Gastroesophageal sphincter (tissue), 4 donors: ENCODE measurements at regions not wholly inside any gene's neighbourhood (a gene's known extent, or its start where the extent isn't known, plus 50 kb on each side); places are given as distances from the start of the nearest gene placed in this dataset.
"Not testable (repeated sequence)": the region's sequence is repeated elsewhere in the genome, so short reads cannot be mapped to it uniquely, and the experiment has no call there.

Source experiments
- ATAC-seq: fragments of 150-250 bp; one replicate; pipeline ENCODE4 v1.9.1; 2016; ENCODE audit warnings: mild to moderate bottlenecking, moderate library complexity
- H3K27ac ChIP-seq, 4 donors: fragments of 200-600 bp; sonication (generic) in 3 of 4; 1 replicate in 3 of 4; 2 replicates in 1 of 4; pipeline ENCODE4 v1.5.1; 2016 to 2019
- H3K27me3 ChIP-seq: fragments of 200-600 bp; sonication (generic); one replicate; pipeline ENCODE4 v1.5.1; 2019
- H3K36me3 ChIP-seq, 2 donors: fragments of 200-600 bp; sonication (generic); one replicate each; pipeline ENCODE4 v1.5.1; 2019; ENCODE audit warnings: control low read depth in 1 of 2
- H3K4me1 ChIP-seq, 3 donors: fragments of 200-600 bp; sonication (generic); 1 replicate in 2 of 3; 2 replicates in 1 of 3; pipeline ENCODE4 v1.5.1; 2016 to 2019; ENCODE audit warnings: control low read depth in 2 of 3
- H3K4me3 ChIP-seq, 2 donors: fragments of 200-600 bp; sonication (generic); one replicate each; pipeline ENCODE4 v1.5.1; 2019; ENCODE audit warnings: mild to moderate bottlenecking in 1 of 2, moderate library complexity in 1 of 2
- H3K9me3 ChIP-seq, 3 donors: fragments of 200-600 bp; sonication (generic); one replicate each; pipeline ENCODE4 v1.5.1; 2017 to 2019; ENCODE audit warnings: control low read depth in 2 of 3
- CTCF ChIP-seq, 4 experiments: fragments of 200-600 bp in 2 of 4; fragments of 450-650 bp in 2 of 4; sonication (generic) in 1 of 4; IDR thresholded peaks; one replicate each; pipeline ENCODE4 v1.5.1; 2017 to 2019; ENCODE audit warnings: antibody characterized with exemption in 4 of 4, mild to moderate bottlenecking in 2 of 4, moderate library complexity in 2 of 4
- EP300 ChIP-seq: sonication (generic); formaldehyde crosslinking; IDR thresholded peaks from one replicate; pipeline ENCODE4 v1.6.1; 2017; ENCODE audit warnings: antibody characterized with exemption, mild to moderate bottlenecking
- POLR2A ChIP-seq, 2 donors: fragments of 450-650 bp; IDR thresholded peaks; one replicate each; pipeline ENCODE4 v1.6.1; 2017; ENCODE audit warnings: antibody characterized with exemption in 2 of 2, mild to moderate bottlenecking in 2 of 2, moderate library complexity in 1 of 2
- POLR2AphosphoS5 ChIP-seq: sonication (generic); formaldehyde crosslinking; IDR thresholded peaks from one replicate; pipeline ENCODE4 v1.6.1; 2017; ENCODE audit warnings: antibody characterized with exemption
- WGBS, 2 donors: methylation state at CpG; one replicate each; pipeline ENCODE4 v1.1.5; 2018; ENCODE audit warnings: low coverage in 1 of 2; 5-methylcytosine and 5-hydroxymethylcytosine counted together

DNA sequence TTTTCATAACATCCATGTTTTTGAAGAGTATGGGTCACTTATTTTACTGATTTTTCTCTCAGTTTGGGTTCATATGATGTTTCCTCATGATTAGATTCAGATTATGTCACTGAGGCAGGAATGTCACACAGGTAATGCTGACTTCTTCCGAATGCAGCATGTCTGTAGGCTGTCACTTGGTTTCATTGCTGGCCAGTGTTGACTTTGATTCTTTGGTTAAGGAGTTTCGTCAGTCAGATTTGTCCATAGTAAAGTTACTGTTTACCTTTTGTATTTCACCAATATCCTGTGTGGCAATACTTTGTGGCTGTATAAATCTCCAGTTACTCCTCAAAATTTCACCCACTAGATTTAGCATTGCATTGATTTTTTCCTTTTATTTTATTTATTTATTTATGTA, 105.6 kb downstream of the MRPL57 start:
- WGBS, 2 donors, result 80 to 87% methylated on average over 2 of the region's 2 CpGs
- TF ChIP-seq EP300, result no peak
- no peak for TF ChIP-seq CTCF (IDR thresholded peaks at IDR 0.05)
- no peak for TF ChIP-seq POLR2A (IDR thresholded peaks at IDR 0.05)
- no peak for TF ChIP-seq POLR2AphosphoS5
- no peak for ATAC-seq
- Histone ChIP-seq H3K4me3 (no peak overlapping the region), H3K9me3 (no peaks in the 10 kb centered on the region), H3K36me3 (no peaks in the 10 kb centered on the region), H3K27me3 (no peaks in the 10 kb centered on the region), H3K4me1 (no peaks in the 10 kb centered on the region), H3K27ac (no peak overlapping the region)

DNA sequence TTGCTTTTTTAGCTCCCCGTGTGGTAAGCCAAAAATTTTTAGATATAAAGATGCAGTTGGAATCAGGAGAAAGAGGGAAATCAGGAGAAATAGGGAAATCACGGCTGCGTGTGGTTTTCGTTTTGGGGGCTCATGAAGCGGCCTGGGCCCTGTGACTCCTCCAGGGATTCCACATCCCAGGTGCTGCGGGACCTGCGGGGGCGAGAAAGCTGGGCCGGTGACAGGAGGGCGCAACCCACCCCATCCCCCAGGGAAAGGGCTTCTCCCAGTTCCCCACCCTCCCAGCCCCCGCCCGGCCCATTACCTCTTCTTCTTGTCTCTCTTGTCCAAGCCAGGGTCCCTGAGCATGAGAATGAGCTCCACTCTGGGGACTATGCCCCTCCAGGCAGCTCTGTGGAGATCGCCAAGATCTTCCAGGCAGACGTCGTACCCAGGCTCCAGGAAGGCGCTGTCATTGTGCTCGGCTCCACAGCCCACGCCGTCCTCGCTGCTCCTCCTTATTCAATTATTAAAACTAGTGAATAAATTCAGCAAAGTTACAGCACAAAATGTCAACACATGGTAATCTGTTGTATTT, 111.0 kb downstream of the MRPL57 start:
- H3K4me1 ChIP-seq, result no peaks in the 10 kb centered on the region
- no peaks in the 10 kb centered on the region for H3K36me3 ChIP-seq
- H3K9me3 ChIP-seq, result no peaks in the 10 kb centered on the region
- no peak overlapping the region for H3K4me3 ChIP-seq
- 84% methylated on average over 9 to 12 of the region's 20 CpGs for WGBS, 2 donors
- ATAC-seq, result no peak
- H3K27me3 ChIP-seq, result no peaks in the 10 kb centered on the region
- TF ChIP-seq POLR2A (IDR thresholded peaks at IDR 0.05) (no peak), CTCF (IDR thresholded peaks at IDR 0.05) (no peak), POLR2AphosphoS5 (no peak), EP300 (no peak)
- no peak overlapping the region for H3K27ac ChIP-seq

GRCh38 chr13:21289475-21289874, 113.0 kb downstream of the MRPL57 start:
- no peaks in the 10 kb centered on the region for H3K36me3 ChIP-seq
- H3K27me3 ChIP-seq, result no peaks in the 10 kb centered on the region
- no peaks in the 10 kb centered on the region for H3K9me3 ChIP-seq
- TF ChIP-seq CTCF (IDR thresholded peaks at IDR 0.05), result no peak
- TF ChIP-seq POLR2A (IDR thresholded peaks at IDR 0.05), result no peak
- TF ChIP-seq EP300, result no peak
- TF ChIP-seq POLR2AphosphoS5, result no peak
- WGBS, 2 donors, result 93 to 100% methylated on average over 2 to 5 of the region's 5 CpGs
- no peak for ATAC-seq
- no peak overlapping the region for H3K27ac ChIP-seq
- H3K4me1 ChIP-seq, result no peaks in the 10 kb centered on the region
- H3K4me3 ChIP-seq, result no peak overlapping the region

GRCh38 chr13:21290442-21291002, 114.1 kb downstream of the MRPL57 start:
- H3K4me1 ChIP-seq, H3K9me3 ChIP-seq, H3K36me3 ChIP-seq, H3K27ac ChIP-seq, H3K4me3 ChIP-seq, H3K27me3 ChIP-seq, ATAC-seq: not testable (repeated sequence)
- 86 to 96% methylated on average over 11 to 12 of the region's 13 CpGs for WGBS, 2 donors

- H3K4me3 ChIP-seq, result no peak overlapping the region
- H3K36me3 ChIP-seq, result no peaks in the 10 kb centered on the region
- no peak for ATAC-seq
- no peaks in the 10 kb centered on the region for H3K27me3 ChIP-seq
- TF ChIP-seq CTCF (IDR thresholded peaks at IDR 0.05), result no peak
- no peak for TF ChIP-seq POLR2AphosphoS5
- TF ChIP-seq POLR2A (IDR thresholded peaks at IDR 0.05), result no peak
- TF ChIP-seq EP300, result no peak
- WGBS, 2 donors, result 56 to 63% methylated on average over 6 to 7 of the region's 7 CpGs
- H3K27ac ChIP-seq, result no peak overlapping the region
- H3K9me3 ChIP-seq, result no peaks in the 10 kb centered on the region
- H3K4me1 ChIP-seq, result peaks cover 0 to 2% (median 0%) of the 10 kb centered on the region in 3 donors
These were observed 115.4 kb downstream of the MRPL57 start for GRCh38 chr13:21291840-21292239.
